HG02678 (cell line): ENCODE measurements at regions not wholly inside any gene's neighbourhood (a gene's known extent, or its start where the extent isn't known, plus 50 kb on each side); places are given as distances from the start of the nearest gene placed in this dataset.
"Not testable (repeated sequence)": the region's sequence is repeated elsewhere in the genome, so short reads cannot be mapped to it uniquely, and the experiment has no call there.

Source experiments
- ATAC-seq: cut with Tn5 transposase; IDR thresholded peaks from one replicate; pipeline ENCODE4 v1.9.1; 2021; ENCODE audit warnings: mild to moderate bottlenecking, moderate library complexity; ENCODE audit not compliant: unreplicated experiment

DNA sequence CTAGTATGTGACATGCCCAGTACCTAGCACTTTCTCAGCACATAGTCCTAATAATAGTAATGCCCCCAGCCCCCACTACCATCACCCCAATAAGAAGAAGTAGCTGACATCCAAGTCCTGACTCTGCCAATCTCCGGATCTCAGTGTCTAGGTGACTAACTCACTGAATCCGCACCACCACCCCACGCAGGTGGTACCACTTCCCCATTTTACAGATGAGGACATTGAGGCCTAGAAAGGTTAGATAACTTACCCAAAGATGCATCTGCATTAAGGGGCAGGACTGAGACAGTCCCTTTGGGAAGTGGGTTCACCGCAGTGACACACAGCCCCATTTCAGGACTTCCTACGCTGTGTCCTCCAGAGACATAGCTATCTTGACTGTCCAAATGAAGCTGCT, 241.2 kb downstream of the TFAP2C start:
- ATAC-seq: no peak

DNA sequence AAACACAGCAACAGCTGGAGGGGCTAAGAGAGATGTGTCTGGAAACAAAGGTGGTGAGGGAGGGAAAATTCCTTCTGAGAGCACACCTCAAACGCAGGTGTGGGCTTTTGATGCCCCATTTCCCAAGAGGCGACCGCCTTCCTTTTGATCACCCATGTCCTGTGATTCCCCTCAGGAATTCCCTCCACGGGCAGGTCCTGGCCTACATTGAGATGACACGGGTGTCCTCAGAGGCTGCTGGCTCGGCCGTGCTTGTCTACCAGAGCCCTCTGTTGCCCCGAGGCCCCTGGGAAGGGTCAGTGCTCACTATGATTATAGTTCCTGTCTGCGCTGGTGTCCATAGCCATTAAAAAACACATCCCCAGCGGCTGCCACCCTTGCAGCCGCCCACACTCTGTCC, 242.6 kb downstream of the TFAP2C start:
- no peak for ATAC-seq

DNA sequence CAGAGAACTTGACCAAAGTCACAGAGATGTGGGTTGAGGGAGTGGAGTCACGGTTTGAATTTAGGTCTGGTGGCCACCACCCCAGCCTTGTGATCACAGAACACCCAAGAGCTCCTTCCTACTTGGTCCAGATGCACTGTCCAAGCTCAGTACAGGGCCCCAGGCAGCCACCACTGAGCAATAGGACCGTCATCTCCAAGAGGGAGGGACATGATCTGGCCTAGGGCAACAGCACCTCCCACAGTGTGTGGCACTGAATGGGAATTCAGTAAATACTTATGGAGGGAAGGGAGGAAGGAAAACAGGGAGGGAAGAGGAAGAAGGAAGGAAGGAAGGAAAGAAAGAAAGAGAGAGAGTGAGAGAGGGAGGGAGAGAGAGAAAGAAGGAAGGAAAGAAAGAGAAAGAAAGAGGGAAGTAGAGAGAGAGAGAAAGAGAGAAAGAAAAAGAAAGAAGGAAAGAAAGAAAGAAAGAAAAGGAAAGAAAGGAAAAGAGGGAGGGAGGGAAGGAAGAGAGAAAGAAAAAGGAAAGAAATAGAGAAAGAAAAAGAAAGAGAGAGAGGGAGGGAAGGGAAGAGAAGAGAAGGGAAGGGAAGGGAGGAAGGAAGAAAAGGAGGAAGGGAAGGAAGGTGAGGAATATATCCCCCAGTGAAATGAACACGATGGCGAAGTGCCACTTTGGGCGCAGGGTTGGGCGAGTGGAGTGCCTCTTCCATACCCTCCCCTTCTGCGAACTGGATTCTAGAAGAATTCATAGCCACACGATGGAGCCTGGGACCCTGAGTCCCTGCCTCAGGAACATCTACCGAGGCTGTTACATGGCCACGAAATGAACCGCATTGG, 243.7 kb downstream of the TFAP2C start:
- no peak for ATAC-seq

DNA sequence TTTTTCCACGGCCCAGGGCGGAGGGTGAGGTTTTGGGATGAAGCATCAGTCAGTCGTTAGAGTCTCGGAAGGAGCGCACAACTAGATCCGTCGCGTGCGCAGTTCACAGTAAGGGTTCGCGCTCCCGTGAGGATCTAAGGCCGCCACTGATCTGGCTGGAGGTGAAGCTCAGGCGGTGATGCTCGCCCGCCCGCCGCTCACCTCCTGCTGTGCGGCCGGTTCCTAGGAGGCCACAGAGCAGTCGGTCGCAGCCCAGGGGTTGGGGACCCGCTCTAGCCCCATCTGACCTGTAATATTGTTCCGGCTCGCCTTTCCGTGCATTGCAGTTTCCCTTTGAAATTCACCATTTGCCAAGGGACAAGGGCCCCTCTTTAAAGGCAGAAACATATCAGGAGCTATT, 244.7 kb downstream of the TFAP2C start:
- no peak for ATAC-seq

DNA sequence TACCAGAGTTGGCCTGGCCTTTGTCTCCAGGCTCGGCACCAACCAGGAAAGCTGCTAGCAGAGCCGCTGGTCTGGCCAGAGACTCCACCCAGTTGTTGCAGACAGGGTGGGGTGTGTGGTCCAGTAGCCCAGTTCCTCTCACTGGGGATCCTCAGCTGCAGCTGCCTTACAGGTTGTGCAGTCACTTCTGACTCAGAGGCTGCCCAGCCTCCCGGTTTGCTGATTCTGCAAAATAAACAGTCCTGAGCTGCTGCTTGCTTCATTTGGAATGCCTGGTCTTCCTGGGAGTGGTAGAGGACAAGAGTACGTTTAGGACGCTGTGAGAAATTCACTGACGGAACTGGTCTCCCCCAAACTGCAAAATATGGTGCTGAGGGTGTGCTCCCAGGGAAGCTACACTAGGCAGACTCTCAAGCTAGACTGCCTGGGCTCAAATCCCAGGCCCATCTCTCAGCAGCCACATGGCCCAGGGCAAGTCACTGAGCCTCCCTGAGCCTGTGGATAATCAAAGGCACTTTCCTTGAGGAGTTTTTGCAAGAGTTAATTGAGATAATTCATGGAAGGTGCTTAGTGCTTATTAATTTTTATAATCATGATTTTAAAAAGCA, 246.1 kb downstream of the TFAP2C start:
- ATAC-seq: no peak

DNA sequence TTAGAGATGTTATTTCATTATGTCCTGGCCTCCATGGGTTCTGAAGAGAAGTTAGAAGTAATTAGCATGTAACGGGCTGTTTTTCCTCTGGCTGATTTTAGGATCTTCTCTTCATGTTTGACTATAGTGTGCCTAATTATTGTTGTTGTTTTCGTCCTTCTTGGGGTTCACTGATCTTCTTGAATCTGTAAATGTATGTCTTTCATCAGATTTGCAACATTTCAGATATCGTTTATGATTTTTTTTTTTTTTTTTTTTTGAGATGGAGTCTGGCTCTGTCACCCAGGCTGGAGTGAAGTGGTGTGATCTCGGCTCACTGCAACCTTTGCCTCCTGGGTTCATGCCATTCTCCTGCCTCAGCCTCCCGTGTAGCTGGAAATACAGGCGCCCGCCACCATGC, 246.7 kb downstream of the TFAP2C start:
- ATAC-seq: no peak

DNA sequence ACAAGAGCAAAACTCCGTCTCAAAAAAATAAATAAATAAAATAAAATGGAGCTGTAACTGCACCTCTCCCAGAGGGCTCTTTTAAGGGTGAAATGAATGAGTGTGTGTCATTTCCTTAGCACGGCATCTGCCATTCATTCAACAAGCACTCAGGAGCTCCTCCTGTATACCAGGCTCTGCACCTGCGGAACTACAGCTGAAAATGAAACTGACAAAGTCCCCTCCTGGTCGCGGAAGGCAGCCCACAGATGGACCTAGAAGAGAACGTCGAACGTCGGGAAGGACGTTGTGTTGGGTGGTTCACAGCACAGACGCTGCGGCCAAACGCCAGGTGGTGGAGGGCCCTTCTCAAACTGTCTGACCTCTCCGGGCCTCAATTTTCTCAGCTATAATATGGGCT, 256.4 kb downstream of the TFAP2C start:
- ATAC-seq: no peak

DNA sequence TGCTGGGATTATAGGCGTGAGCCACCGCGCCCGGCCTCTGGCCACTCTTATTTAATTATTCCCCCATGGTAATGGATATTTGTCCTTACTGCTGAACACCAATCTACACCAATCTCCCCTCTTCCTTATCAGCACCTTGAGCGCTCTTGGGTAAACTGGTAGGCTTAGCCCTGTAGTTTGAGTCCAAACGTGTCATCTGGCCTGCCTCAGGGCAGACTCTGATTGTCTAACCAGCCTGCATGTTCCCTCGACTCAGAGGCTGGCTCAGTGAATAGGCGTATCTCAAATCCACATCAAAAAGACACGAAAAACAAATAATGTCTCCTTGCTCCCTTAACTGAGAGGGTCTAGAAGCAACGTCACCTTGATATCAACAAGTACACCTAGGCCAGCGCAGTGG, 260.9 kb downstream of the TFAP2C start:
- no peak for ATAC-seq

DNA sequence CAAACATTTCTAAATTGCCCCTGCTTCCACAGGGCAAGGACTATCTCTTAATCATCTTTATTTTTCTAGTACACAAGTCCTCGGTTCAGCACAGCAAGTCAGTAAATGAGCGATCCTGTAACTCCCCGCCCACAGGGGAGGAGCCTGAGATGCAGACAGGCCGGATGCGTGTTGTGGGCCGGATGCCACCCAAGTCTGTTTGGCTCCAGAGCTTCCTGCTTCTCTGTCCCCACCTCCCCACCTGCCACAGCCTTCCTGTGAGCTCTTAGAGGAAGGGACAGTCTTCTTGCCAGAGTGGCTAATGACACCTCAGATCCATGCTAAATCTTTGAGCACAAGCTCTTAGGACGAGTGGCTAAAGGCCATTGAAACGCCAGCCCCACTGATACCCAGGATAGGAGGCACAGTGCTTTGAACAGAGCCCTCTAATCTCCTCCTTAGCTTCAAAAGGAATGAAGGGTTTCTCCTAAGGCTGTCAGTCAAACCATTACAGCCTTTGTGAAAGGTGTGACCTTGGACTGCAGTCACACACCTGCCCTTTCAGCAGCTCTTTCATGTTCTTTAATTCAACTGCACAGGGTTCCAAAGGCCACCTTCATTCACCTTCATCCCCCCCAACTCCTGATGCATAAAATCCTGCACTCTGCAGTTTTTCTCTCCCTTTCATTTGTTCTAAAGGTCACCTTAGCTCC, 264.3 kb downstream of the TFAP2C start:
- no peak for ATAC-seq

DNA sequence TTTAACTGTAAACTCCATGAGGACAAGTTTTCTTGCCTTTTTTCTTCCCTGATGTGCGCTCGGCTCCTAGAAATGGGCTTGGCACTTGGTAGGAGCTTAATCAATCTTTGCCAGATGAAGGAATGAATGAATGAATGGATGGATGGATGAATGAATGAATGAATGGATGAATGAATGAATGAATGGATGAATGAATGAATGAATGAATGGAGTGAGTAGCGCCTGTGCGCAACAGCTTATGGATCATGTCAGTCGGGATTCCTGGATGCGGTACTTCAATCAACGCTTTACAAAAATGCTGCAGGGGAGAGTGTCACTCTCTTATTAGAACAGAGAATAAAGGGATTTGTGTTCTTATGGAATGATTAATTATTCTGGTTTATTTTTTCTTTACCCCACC, 267.3 kb downstream of the TFAP2C start:
- ATAC-seq: no peak

DNA sequence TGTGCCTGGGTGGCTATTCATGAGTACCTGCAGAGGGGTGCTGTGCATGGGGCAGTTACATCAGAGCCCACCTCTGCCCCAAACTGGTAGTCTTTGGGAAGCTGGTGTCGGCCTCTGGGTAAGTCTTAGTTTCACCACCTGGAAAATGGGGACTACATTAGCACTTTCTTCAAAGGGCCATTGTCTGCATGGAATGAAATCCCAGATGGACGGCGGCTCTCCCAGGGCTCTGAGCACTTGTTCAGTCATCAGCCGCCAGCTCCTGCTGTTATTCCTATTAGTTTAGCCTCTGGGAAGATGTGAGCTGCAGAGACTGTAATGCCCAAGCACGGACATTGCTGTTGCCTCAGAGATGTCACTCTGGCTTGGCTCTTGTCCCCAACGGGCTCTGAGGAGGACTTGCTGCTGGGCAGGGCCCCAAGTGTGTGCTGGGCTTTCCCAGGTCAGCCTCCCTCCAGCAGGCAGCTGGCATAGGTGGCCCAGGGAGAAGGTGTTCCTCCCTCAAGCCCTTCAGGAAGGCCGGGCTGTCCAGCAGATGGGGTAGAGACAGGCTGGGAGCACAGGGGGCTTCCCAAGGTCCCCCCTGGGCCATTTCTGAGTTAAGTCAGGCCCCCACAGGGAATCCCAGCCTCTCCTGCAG, 268.3 kb downstream of the TFAP2C start:
- ATAC-seq: no peak

DNA sequence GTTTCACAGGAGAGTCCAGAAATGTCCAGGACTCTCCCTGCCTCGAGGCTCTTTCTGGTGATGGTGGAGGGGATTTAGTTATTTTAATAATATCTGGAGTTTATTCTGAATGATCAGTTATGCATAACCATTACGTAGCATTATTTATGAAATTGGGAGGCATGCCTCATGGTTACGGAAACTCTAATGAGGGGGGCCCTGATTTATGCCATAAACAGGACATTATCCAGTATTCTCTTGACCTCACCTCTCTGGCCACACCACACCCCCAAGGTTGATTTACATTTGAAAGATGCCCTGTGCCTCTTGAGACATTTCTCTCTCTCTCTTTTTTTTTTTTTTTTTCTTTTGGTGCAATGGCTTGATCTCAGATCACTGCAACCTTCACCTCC, 268.8 kb downstream of the TFAP2C start:
- ATAC-seq: no peak

DNA sequence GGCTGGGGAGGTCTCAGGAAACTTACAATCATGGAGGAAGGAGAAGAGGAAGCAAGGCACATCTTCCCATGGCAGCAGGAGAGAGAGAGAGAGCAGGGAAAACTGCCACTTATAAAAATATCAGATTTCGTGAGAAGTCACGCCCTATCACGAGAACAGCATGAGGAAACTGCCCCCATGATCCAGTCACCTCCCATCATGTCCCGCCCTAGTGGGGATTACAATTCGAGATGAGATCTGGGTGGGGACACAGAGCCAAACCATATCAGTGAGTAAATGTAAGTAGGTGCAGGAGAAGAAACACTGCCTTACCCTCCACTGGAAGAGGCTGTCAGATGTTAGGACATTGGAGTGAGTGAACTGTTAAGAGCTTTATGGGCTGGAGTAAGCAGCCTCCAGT, 270.4 kb downstream of the TFAP2C start:
- ATAC-seq: no peak

DNA sequence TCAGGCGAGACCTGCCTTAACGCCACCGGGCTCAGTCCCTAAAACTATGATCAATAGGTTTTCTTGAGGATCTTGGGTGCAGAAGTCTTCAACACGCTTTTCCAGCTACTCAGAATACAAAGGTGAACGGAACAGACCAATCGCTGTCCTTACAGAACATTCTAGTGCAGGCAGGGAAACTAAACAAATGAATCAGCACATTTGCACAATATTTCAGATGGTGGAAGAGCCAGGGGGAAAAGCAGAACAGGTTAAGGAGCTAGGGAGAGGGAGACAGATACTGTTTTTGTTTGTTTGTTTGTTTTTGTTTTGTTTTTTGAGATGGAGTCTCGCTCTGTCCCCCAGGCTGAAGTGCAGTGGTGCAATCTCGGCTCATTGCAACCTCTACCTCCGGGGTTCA, 271.1 kb downstream of the TFAP2C start:
- no peak for ATAC-seq

DNA sequence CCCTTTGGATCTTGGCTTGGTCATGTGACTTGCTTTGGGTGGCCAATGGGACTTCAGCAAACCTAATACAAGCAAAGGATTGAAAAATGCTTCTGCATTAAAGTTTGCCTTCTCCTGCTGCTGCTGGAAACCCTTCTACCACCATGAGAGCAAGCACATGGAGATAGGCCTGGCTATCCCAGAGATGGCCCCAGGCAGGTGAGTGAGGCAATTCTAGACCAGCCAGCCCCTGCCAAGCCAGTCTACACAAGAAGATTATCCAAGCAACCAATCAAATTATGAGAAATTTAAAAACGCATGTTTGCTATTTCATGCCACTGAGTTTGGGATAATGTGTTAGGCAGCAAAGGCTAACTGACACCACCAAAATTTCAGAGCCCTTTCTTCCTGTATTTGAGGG, 274.3 kb downstream of the TFAP2C start:
- no peak for ATAC-seq

DNA sequence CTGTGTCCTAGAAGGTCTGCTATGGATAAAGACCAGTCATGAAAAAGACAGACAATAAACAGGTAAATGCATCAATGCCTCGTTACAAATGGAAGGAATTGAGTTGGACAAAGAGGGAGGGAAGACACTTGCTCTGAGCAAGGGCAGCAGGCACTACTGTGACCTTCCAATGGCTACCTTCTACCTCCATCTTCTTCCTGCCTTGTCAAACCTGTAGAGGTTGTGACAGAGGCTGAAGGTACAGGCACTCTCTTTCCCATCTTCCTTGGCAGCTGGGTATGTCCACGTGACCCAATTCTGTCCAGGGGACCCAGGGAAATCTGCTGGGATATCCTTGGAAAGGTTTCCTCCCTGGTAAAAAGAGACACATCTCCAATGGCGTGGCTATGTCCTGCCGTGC, 274.8 kb downstream of the TFAP2C start:
- ATAC-seq: no peak

DNA sequence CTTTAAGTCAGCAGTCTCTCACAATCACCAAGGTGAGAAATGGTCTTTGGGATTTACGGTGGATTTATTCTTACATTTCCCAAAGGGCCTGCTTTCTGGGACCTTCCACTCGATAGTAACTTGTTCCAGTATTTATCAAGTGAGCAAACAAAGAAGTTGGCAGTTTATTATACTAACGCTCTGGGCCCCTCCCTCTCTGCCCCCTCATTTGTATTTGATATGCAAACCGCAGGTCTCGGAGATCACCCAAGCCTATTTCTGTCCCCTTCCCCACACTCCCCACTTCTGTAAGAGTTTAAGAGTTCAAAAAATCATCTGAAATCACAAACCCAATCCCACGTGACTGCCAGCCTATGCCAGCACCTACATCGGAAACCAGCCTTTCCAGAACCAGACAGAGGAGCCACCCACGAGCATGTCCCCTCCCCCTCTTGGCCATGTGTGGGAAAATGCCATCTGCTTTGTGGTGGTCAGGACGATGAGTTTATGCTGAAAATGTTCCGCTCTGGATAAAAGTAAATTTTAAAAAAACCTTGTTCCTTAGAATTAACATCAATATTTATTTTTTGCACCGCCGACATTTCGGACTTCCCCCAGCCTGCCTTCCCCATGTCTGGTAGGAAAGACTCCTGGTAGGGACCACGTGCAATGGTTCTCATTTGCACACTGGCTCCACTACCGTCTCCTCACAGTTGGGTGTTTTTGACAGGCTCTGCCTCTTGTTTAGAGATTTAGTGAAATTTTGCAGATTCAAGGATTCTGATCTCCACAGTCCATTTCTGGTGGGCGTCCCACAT, 281.0 kb downstream of the TFAP2C start:
- ATAC-seq: no peak

DNA sequence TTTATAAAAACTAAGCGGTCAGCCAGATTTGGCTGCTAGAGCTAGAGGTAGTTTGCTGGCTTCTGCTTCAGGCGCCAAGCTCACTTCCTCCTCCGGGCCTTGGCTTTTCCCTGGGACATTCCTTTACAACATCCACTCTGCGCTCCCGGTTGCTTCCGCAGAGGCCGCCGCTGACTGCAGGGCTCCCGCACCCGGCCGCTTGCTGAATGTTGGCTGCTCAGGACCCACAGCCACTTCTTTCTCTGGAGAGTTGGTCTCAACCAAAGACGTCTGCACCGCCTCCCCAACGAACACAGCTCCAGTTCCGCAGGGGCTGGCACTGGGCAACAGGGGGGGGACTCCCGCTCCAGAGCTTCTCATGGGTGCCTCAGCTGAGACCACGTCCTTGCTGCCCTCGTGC, 282.8 kb downstream of the TFAP2C start:
- ATAC-seq: no peak

DNA sequence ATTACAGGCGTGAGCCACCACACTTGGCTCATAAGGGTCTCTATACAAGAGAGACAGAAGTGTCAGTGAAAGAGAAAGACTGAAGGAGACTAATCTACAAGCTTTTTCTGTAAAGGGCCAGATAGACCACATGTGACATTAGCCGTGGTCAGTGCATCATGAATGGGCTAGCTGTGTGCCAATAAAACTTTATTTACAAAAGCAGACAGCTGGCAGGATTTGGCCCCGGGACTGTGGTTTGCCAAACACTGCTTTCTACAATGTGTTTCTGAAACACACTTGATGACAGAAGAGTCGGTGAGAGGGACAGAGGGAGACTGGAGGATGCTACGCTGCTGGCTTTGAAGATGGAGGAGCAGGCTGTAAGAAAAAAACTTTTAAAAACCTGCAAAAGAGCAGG, 285.4 kb downstream of the TFAP2C start:
- no peak for ATAC-seq

DNA sequence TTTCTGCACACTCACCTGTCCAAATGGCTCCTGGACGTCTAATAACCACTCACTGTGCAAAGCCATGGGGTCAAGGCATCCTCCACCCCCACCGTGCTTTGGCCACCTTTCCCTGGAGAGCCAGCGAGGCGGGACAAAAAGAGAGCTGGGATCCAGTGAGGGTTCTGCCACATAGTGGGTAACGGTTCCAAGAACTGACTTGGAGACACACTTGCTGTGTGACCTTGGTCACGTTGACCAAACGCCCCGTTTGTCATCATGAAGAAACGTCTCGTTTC, 287.2 kb downstream of the TFAP2C start:
- no peak for ATAC-seq

DNA sequence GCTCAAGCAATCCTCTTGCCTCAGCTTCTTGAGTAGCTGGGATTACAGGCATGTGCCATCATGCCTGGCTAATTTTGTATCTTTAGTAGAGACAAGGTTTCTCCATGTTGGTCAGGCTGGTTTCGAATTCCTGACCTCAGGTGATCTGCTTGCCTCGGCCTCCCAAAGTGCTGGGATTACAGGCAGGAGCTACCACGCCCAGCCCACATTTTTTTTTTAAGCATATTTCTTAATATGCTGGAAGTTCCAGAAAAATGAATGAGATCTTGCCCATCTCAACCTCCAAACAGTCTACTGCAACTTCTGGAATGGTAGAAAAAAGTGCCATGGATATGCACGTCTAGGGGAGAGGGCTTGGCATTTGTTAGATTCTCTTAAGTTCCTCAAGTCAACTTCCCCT, 290.9 kb downstream of the TFAP2C start:
- ATAC-seq: not testable (repeated sequence)
